ENCODE measurements at regions not wholly inside any gene's neighbourhood (a gene's known extent, or its start where the extent isn't known, plus 50 kb on each side); places are given as distances from the start of the nearest gene placed in this dataset.

DNA sequence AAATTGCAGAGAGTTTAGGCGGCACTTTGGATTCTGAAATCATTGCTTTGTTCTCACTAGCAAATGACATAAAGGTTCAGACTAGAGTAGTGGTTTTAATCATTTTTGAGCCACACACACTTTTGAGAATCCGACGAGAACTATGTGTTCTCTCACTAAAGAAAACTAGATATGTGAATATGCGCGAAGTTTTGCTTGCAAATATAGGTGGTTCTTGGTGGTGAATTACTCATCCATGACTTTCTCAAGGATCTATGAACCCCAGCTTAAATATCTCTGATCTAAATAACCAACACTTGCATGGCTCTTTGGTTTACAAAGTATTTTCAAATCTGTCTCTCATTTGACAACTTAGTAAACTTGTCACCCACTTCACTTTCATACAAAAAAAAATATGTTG, 54.8 kb downstream of the NOG start:
- DNase-seq = no peak

DNA sequence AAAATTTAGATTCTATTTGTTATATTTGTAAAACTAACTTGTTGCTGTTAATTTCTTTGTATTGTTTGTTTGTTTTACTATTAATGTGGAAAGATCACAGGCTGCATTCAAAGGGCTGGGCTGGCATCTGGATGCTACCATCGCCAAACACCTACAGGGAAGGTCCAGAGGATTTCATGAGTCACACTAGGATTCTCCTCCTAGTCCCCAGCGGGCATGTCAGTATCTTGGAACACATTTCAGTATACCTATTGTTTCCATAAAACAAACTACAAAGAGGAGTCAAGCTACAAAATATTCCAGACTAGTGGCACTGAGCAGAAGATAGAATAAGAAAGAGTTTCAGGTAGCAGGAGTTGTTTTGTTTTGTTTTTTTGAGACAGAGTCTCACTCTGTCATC, 55.3 kb downstream of the NOG start:
- DNase-seq = no peak
- in situ Hi-C loops (cut with MboI; ENCODE audit: low pct_unique_long_range_greater_than_20kb, low sequenced_read_pairs) = no loop called here

More for the DNA sequence above, 54.8 kb downstream of the NOG start:
- in situ Hi-C loops (cut with MboI; ENCODE audit: low pct_unique_long_range_greater_than_20kb, low sequenced_read_pairs) = no loop called here

DNA sequence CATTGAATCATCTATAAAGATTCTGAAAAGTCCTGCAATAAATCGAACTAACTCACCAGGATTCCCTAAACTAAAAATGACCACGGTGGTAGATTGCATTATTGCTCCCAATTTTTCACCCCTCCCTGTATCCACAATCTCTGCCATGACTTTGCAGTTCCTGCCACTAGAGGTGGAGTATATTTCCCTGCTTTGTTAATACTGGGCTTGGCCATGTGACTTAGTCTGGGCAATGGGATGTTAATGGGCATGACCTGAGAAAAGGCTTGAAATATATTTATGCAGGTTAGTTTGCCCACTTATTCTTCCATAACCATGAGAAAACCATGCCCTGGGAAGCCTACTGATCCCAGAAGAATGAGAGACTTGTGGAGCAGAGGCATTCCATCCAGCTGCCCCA, 59.1 kb downstream of the NOG start:
- no peak for DNase-seq
- in situ Hi-C loops (cut with MboI; ENCODE audit: low pct_unique_long_range_greater_than_20kb, low sequenced_read_pairs) = no loop called here

DNA sequence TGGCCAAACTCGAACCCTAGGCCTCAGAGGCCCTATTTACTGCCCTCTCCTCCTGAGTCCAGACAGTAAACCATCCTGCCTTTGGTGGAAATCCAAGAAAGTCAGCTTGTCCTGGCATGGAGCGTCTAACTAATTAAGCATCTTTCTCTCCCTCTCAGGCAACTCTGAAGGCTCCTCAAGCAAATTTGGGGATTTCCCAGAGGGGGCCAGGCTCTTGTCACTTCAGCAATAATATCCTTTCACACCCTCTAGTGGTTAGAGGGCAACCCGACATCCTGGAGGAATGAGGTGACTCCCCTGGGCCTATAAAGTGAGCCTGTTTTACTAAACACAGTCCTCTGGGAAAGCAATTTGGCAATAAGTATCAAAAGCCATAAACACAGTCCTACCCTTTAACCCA, 60.4 kb downstream of the NOG start:
- in situ Hi-C loops (cut with MboI; ENCODE audit: low pct_unique_long_range_greater_than_20kb, low sequenced_read_pairs) = no loop called here
- peak; percentile 73 for DNase-seq

DNA sequence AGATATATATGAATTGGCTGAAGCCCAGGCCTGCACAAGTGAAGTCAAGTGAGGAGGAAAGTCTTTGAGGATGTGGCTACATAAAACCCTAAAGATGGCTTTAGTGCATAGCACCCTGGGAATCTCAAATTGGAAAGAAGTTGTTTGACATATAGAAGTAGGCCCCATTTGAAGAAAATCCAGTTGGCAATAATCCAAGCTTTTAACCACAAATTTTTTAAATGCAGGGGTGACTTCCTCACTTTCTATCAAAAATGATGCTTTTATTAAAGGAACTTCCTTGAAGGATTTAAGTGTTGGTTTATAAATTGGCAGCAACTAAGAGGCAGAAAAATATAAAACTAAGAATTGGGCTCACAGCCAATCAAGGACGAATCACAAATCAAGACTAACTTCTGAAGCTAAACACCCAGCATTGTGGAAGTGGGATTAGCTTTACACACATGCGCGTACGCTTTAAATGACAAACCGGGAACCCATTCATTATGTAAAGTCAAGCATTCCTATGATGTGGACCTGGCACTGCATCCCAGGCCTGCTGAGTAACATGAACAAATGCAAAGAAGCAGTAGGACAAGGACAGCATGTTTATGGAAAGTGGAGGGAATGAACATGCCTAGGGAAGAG, 63.3 kb downstream of the NOG start:
- in situ Hi-C loops (cut with MboI; ENCODE audit: low pct_unique_long_range_greater_than_20kb, low sequenced_read_pairs) = no loop called here
- peak; percentile 25 for DNase-seq

DNA sequence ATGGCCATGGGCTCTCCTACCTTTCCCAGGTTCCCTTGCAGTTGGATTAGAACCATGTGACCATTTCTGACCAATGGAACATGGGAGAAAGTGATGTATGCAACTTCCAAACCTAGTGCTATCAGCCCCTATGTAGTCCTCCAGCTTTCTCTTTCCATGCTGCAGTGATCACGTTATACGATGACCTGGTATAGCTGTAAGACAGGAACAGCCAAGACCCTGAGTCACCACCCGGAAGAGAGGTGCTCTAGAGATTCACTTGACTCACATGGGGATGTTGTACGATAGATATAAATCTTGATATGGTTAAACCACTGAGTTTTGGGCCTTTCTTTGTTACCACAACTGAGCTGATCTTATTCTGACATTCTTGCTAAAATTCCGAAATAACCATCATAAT, 65.1 kb downstream of the NOG start:
- no peak for DNase-seq
- in situ Hi-C loops (cut with MboI; ENCODE audit: low pct_unique_long_range_greater_than_20kb, low sequenced_read_pairs) = no loop called here

DNA sequence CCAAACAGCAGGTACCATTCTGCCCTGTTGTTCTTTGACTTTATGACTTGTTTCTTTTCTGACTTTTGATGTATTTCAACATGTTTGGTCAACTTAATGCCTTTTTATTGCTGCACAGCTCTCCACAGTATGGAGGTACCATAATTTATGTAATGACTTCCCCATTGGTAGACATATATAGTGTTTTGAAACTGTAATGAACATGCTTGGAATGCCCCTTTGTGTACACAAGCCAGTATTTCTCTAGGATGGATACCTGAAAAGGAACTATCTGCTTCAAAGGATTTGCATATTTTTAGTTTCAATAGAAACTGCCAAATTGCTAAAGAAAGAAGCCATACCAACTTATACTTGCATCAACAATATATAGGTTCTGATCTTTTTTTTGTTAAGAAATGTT, 66.1 kb downstream of the NOG start:
- no peak for DNase-seq
- in situ Hi-C loops (cut with MboI; ENCODE audit: low pct_unique_long_range_greater_than_20kb, low sequenced_read_pairs) = no loop called here

DNA sequence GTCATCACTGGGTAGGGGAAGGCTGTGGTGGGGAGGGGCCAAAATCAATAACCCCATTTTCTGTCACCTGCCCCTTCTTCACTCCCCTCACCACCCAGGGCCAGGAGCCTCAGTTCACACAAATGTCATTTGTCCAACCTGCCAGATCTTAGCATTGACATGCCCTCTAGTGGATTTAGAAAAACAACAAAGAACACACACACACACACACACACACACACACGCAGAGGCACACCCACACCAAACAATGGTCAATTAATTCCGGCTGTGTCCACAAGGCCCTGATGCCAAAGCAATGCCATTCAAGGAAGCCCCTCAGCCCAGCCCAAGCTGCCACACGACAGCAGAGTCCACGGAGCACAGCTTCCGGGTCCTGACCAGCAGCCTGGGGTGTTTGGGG, 68.4 kb downstream of the NOG start:
- no peak for DNase-seq
- in situ Hi-C loops (cut with MboI; ENCODE audit: low pct_unique_long_range_greater_than_20kb, low sequenced_read_pairs) = no loop called here

DNA sequence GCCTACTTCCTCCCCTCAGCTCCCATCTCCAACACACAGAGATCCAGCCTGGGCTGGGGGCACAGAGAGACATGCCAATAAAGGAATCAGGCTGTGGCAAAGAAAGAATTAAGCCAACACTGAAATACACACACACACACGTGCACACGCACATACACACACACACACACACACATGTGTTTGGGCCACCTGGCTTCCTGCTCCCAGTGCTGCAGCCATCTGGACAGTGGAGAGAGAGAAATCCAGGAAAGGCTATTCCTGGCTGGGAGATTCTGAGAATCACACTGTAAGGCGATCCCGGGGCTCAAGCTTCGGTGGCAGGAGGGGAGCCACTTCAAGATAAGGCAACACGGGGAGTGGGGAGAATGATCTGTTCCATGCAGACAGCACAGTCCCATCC, 72.4 kb downstream of the NOG start:
- no peak for DNase-seq

DNA sequence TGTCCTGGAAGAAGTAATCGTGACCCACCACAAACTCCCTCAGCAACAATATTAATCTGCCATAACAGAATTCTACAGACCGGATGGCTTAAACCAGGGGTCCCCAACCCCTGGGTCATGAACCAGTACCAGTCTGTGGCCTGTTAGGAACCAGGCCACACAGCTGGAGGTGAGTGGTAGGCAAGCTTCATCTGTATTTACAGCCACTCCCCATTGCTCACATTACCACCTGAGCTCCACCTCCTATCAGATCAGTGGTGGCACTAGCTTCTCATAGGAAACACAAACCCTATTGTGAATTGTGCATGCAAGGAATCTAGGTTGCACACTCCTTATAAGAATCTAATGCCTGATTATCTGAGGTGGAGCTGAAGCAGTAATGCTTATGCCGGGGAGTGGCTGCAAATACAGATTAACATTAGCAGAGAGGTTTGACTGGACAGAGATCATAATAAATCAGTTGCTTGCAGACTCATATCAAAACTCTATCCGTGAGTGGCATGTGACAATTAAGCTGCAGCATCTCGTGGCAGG, 74.5 kb downstream of the NOG start:
- DNase-seq = no peak
- in situ Hi-C loops (cut with MboI; ENCODE audit: low pct_unique_long_range_greater_than_20kb, low sequenced_read_pairs) = no loop called here

More for the DNA sequence above, 72.4 kb downstream of the NOG start:
- in situ Hi-C loops (cut with MboI; ENCODE audit: low pct_unique_long_range_greater_than_20kb, low sequenced_read_pairs) = no loop called here

DNA sequence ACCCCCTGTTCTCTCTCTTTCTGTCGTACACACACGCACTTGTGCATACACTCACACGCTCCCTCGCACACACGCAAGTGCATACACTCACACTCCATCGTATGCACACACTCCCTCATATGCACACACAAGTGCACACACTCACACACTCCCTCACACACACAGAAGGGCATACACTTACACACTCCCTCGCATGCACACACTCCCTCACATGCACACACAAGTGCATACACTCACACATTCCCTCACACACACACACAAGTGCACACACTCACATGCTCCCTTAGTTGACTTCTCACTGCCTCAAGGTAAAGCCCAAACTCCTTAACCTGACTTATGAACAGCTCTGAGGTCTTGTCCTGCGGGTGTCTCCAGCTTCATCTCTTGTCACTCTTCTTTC, 78.7 kb downstream of the NOG start:
- in situ Hi-C loops (cut with MboI; ENCODE audit: low pct_unique_long_range_greater_than_20kb, low sequenced_read_pairs) = no loop called here
- DNase-seq = no peak

DNA sequence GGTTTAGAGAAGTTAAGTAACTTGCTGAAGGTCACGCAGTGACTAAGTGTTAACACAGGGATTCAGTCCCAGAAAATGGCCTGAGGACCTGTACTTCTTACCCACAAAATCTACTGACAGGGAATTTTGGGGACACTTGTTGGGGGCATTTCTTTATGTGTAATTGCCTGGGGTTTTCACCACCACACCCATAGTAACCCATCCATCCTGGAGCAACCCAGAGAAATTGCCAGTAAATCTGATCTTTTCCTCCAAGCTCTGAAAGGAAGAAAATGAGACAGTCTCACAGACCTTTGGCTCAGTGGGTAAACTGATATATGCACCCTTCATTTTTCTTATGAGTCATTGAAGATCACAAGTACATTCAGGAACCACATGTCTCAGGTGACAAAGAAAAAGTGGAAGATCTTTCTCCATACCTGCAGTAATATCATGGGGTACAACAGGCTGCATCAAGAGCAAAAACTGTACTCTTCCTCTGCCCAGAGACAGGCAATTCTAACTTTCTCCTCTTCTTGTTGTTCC, 81.0 kb downstream of the NOG start:
- no peak for DNase-seq
- in situ Hi-C loops (cut with MboI; ENCODE audit: low pct_unique_long_range_greater_than_20kb, low sequenced_read_pairs) = no loop called here

DNA sequence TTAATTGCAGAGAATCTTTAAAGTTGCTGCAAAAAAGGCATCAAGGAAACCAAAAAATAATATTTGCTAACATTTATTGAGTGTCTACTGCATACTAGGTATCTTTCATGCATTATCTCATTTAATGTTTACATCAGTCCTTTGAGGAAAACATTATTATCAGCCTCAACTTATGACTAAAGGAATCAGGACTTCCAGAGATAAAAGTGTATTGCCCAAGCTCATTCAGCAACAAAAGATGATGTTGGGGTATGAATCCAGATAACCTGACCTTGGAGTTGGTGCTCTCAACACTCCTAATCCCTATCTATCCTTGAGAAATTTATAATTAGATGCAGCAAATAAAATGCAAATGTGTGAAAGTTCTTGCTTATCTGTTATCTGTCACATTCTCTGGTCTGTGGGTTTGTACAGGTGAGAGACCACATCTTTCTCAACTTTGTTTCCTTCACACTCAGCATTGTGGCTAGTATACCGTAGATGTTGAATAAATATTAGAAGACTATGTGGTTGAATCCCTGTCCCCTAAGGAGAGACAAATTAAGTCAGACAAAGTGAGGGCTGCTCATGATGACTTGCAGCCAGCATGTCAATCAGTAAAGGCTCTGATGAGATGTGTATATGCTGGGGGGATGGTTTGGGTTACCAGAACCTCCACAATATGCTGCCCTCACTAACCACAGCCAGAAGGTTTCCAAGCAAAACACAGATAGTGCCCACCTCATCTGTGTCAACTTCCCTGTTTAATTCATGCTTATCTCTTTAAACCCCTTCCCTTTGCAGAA, 82.6 kb downstream of the NOG start:
- in situ Hi-C loops (cut with MboI; ENCODE audit: low pct_unique_long_range_greater_than_20kb, low sequenced_read_pairs) = no loop called here

DNA sequence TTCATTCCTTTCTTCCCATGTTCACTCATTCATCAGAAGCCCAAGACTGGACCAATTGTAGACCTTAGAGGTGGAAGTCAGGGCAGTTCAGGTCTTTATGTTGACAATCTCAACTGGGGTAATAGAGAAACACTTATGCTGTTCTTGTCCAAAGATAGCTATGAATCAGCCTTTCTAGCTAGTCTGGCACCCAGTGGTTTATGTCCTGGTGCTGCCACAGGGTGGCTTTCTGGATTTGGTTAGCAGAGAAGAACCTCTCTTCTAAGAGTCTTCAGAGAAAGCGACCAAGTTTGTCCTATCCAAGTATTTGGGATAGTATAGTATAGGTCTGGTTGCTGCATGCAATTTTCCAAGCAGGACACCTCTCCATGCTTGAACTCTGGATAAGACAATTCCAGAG, 83.3 kb downstream of the NOG start:
- in situ Hi-C loops (cut with MboI; ENCODE audit: low pct_unique_long_range_greater_than_20kb, low sequenced_read_pairs) = no loop called here
- no peak for DNase-seq

More for the DNA sequence above, 82.6 kb downstream of the NOG start:
- peak; percentile 73 for DNase-seq

DNA sequence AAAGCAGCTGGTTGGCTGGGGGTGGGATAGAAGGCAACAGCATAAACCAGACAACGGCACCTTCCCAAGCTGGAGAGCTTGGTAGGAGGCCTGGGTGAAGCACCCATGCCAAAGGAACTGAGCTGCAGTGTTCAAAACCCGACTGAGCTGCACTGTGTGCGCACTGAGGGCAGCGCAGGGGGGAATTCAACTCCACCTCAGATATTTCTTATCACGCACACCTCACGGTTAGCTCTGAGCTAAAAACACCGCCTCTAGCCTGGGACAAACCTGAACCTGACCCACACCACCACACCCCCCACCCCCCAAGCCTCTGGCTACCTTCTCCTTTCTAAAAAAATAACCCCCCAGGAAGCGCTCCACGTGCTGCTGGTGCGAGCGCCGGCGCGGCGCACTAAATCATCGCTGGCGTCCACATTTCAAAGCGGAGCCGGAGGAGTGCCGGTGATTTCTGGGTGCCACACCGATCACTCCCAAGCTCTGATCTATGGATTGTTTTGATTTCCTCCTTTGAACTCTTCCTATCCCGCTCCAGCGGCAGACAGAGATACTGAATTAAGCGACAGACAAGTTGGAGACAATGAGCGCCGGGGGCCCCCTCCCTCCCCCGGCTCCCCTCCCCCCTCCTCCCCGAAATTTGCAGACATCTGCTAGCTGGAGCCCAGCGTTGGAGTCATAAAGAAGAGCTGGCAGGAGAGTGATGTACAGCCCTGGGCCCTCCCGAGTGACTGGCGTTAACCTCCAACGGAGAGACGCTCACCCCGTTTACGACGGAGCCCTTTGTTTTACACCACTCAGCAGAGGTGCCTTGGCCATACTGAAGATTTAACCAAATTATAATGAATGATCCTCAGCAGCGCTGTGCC, 85.0 kb downstream of the NOG start:
- no peak for DNase-seq

DNA sequence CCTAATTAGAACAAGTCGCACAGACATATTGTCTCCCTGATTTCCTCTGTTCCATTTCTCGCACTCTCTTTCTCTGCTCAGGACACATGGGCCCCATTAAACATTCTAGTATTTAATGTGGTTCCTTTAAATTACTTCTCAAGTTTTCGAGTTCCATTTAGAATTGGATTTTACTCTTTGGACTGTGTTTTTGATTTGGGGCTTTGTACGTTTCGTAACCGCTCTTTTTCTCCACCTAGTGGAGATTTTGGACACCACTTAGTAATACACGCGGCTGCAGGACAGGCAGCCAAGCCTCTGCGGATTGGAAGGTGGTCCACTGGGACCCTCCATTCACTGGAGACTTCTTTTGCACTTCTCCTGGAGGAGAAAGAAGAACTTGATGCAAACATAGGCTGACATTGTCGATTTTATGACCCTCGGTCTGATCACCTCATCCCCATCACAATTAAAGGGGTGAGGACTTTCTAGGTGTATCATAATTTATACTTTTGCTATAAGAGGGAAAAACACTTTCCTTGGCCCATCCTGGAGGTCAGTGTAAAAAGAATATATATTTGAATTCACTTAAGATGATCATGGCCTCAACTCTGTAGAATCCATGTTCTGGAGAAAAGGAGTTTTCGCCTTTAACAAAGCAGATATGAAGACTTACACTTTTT, 85.7 kb downstream of the NOG start:
- in situ Hi-C loops (cut with MboI; ENCODE audit: low pct_unique_long_range_greater_than_20kb, low sequenced_read_pairs) = no loop called here
- DNase-seq = peak; percentile 43

More for the DNA sequence above, 85.0 kb downstream of the NOG start:
- in situ Hi-C loops (cut with MboI; ENCODE audit: low pct_unique_long_range_greater_than_20kb, low sequenced_read_pairs) = no loop called here

DNA sequence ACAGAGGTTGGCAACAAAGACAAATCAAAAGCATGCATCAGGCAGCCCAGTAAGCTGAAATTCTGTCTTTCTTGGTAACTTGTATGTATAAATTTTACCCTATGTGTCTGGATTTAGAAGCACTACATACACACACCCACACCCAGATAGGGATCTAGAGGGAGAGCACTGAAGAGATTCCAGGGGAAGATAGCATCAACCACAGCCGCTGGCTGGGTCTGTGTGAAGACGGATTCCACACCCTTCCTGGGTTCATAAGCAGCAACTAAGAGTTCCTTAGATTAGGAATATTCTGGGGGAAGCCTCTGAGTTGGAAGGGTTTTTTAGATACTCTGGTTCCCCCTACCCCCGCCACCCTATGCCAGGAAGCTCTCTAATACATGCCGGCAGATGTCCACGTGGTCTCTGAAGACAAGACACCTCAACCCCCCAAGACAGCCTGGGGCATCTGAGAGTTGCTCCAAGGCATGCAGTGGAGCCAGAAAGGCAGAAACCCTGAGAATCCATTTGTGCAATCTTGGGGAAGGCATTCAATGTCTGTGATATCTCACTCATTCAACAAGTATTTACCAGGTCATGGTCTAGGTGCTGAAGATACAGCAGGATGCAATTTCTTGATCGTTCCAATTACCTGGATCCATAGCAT, 86.4 kb downstream of the NOG start:
- in situ Hi-C loops (cut with MboI; ENCODE audit: low pct_unique_long_range_greater_than_20kb, low sequenced_read_pairs) = no loop called here
- no peak for DNase-seq

DNA sequence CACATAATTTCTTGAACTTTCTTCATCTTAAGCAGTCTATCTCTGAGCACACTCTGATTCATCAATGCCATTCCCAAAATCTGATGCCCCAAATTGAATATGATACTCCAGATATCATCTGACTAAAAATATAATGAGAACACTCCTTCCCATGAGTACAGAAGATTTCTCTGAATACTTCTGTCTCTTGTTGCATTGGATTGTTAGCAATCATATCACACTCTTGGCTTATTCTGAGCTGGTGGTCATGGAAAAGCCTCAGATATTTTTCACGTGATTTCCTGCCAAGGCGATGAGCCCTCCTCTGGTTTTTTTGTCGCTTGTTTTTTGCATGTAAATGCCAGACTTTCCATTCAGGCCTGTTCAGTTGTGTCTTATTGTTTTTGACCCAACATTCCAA, 87.2 kb downstream of the NOG start:
- in situ Hi-C loops (cut with MboI; ENCODE audit: low pct_unique_long_range_greater_than_20kb, low sequenced_read_pairs) = no loop called here
- DNase-seq = no peak
